DMS53 treated with DMSO at 0.1 percent for 48 hours (cell line): ENCODE measurements at regions not wholly inside any gene's neighbourhood (a gene's known extent, or its start where the extent isn't known, plus 50 kb on each side); places are given as distances from the start of the nearest gene placed in this dataset.

Experiments
- DNase-seq: peaks from one replicate; lab custom pipeline; 2025; ENCODE audit not compliant: unreplicated experiment; lab: John Stamatoyannopoulos, UW

DNA sequence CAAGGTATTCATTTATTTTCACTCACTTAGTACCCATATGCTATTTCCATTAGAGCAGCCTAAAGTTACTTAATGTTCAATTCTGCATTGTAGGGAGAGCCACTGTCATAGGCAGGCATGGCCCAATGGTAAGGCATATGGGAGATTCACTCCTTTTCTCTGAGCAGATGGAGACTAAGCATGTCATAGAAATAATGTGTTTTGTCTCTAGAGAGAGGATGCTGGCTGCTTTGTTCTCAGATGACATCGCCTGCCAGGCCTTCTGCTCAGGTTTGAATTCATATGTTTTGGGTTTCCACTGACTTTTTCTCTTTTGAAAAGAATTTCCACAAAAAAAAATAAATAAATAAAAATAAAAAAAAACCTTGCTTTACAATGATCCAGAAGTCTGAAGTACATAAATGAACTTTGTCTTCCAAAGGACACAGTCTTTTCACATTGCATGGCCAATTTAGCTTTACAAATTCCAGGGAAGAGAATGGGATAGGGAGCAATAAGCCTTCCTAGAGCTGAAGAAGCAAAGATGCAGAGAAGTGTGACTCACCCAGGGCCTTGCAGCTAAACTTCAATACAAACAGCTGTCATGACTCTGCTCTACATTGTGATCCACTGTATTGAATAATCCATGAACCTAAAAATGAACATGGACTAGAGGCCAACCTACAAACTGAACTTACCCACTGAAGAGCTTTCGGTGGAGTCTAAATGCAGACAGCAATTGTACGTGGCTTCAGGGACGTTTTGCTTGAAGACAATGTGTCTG is 422.5 kb downstream of the CMPK2 start:
- no peak for DNase-seq

DNA sequence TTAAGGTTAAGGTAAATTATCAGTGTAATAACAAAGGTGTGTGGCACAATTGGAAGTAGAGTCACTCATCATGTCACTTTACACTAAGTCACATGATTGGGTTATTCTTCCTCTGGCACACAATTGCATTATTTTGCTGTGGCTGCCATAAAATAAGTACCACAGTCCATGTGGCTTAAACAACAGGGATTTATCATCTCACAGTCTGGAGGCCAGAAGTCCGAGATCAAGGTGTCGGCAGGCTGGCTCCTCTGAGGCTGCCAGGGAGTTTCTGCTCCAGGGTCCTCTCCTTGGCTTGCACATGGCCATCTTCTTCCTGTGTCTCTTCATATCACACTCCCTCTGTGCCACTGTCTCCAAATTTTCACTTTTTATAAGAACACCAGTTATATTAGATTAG is 421.2 kb downstream of the CMPK2 start:
- no peak for DNase-seq

DNA sequence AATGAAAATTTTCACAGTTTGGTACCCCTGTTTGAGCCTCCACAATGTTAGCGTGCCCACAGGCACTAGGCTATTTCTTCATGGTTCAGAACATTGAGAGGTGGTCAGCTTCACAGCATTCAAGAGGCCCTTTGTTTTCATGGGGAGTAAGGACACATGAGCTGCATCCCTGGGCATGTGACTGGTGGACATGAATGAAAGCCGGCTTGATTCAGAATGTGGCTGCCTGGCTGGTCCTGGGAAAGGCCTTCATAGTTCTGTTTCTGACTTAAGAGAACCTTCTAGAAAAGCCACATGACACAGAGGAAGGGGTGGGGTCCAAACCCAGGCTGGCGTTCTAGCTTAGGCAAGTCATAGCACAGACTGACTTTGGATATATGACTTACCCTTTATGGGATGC is 420.6 kb downstream of the CMPK2 start:
- DNase-seq = no peak

- DNase-seq = no peak
Measured at GRCh38 chr2:6446938-6447608, 418.6 kb downstream of the CMPK2 start.

GRCh38 chr2:6448893-6449292 is 416.8 kb downstream of the CMPK2 start:
- no peak for DNase-seq

DNA sequence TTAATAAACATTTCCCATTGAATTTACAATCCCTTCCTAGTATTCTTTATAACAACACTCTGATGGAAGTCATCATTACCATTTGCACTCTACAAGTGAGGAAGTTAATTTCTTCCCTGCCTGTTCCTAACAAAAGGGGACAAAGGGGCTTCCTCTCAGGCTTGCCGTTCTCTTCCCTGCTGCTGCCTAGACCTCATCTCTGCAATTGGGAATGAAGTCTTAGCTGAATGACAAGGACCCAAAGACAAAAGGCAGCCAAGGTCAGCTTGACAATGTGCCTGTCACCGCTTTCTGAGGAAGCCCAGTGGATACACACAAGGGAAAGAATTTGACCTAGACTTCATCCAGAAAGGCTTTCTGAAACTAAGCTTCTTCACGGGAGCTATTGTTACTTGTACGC is 416.4 kb downstream of the CMPK2 start:
- no peak for DNase-seq

DNA sequence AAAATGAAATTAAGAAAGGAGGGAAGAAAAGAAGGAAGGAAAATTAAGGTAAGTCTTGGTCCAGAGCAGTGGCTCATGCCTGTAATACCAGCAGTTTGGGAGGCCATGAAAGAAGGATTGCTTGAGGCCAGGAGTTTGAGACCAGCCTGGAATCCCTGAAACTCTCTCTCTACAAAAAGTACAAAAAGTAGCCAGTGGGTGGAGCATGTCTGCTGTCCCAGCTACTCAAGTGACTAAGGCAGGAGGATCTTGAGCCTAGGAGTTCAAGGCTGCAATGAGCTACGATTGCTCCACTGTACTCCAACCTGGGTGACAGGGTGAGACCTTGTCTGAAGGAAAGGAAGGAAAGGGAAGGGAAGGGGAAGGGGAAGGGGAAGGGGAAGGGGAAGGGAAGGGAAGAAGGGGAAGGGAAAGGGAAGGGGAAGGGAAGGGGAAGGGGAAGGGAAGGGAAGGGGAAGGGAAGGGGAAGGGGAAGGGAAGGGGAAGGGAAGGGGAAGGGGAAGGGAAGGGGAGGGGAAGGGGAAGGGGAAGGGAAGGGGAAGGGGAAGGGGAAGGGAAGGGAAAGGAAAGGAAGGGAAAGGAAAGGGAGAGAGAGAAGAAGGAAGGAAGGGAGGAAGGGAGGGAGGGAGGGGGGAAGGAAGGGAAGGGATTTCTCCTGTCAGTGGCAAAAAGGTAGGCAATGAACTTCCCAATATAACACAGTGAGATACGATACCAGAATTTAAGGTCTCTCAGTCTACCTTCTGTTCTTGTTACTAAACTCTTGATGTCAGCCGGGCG is 412.8 kb downstream of the CMPK2 start:
- DNase-seq = no peak

DNA sequence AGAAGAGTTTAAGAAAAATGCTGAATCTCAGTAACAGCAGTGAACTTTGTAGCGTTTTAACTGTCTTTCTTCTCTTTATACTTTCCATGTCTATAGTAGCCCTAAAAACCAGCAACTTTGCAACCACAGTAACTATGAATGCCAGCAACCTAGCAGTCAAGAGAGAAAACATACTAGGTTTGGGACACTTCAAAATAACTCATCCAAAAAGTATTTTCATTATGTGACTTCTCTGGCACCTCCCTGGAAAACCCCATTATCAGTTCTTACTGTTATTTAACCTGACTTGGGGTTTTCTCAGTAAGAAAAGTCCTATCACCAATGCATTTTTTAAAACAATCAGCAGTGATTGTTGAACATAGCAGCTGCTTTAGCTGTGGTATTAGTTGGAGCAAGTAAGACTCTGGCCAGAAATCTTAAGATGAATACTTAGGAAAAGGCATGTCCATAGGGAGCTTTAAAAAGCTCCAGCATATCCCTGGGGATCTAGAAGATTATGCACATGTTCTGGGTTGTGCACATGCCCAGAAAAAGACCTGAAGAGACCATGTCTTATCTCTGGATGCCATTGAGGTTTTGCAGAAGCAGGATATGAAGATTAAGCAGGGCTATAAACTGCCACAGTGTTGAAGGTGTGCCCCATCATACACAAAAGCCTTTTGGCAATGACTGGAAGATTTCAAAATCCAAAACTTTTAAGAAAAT is 411.3 kb downstream of the CMPK2 start:
- DNase-seq = no peak

DNA sequence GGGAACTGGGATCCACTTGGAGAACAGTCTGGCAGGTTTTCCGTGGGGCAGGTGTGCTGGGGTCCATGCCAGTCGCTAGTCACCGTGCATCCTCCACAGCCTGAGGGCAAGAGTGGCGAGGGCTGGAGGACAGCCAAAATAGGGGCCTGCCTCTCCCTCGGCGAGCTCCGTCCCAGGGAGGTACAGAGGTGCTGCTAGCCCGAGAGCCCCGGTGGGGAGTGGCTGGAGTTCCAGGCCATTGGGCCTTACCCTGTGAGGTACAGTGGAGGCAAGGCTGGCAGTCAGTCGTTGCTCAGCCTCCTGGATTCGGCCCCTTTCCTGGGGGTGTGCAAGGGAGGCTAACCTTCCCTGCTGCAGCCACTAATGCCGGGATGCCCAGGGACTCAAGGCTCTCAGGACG is 406.6 kb downstream of the CMPK2 start:
- no peak for DNase-seq

- DNase-seq = no peak
Measured at GRCh38 chr2:6470518-6470917, 395.2 kb downstream of the CMPK2 start.

- no peak for DNase-seq
Measured at GRCh38 chr2:6471419-6471818, 394.3 kb downstream of the CMPK2 start.

DNA sequence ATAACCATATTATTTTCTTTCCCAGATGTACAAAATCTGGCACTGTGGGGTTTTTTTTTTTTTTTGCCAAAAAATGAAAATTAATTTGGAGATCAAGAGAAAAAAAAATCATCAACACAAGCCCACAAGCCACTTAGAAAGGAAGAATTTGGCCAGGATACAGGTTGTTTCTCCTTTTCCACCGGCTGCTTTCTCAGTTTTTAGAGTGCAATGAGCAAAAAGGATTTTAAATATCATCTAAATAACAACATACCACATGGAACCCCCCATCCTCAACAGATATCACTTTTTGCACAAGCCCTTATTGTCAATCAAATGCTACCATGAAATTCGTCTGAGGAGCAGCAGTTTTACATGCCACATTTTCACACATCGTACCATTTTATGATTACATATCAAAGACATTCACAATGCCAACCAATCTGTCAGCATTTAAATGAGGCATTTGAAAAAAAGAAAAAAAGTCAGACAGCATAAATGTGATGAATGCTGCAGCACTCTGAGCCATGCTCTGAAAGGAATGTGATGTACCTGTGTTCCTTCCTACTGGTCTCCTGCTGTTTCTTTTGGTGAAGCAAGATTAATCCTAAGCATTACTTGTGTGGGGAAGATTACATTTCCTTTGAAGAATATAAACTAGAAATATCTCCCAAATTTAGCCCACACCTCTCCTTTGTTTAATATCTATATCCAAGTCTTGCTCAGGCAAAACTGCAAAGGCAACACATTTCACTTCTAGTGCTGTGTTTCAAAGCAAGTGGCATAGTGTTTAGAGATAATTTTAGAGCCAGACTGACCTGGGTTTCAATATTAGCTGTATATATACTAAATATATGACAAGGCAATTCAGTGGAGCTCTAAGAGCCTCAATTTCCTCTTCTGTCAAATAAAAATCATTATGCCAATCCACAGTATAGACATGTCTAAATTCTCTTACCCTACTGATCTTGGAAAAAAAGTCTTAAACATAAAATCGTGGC is 391.3 kb downstream of the CMPK2 start:
- no peak for DNase-seq

DNA sequence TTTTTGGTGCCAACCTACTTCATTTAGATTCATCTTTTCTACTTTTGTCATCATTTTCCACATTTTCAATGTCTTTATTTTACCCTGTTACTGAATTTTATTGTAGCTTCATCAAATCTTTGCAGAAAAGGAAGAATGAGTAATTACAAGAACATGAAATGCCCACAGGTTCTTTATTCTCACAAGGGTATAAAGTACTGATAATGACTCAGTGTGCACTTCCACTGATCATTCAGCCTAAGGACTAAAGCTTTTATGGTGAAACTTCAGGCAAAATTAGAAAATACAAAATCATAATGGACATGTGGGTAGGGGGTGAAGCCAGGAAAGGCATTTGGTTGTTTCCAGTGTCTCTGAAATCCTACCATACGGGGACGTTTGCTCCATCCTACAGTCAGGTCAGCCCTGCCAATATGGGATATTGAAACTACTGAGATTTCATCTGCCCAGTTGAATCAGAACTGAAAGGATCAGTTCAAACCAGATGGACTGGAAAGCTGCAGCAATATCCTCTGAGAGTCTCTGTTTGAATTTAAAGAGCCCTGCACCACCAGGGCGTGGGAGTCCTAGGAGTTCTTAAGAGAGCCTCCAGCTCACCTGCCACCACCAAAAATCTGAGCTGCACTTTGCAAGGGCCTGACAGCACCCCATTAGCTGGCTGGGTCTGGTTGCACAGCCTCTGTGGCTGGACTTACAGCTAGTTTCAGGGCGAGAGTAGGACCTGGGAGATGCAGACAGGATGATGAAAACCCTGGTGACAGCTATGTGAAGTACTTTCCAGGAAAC is 390.4 kb downstream of the CMPK2 start:
- no peak for DNase-seq

GRCh38 chr2:6480514-6480913 is 385.2 kb downstream of the CMPK2 start:
- no peak for DNase-seq

DNA sequence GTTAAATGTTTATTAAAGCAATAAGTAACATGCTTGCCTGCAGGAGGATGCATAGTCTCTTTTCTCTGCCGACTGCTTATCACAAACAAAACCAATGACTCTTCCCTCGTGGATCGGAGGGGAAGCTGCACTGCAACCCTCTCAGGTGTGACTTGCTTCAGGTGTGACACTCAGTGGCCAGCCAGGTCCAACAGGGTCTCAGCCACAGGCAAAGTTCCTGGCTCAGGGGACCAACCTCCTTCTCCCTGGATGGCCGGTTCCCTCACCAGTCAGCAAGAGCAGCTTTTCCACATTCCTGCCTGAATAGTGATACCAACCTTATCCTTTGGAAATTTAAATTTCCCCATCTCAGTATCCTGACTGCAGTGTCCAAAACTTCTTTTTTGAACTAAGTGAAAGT is 383.5 kb downstream of the CMPK2 start:
- no peak for DNase-seq

- DNase-seq = no peak
Measured at GRCh38 chr2:6487765-6488164, 377.9 kb downstream of the CMPK2 start.

- DNase-seq = no peak
Measured at GRCh38 chr2:6492573-6492972, 373.1 kb downstream of the CMPK2 start.

- no peak for DNase-seq
Measured at GRCh38 chr2:6493266-6493665, 372.4 kb downstream of the CMPK2 start.

GRCh38 chr2:6493669-6494068 is 372.0 kb downstream of the CMPK2 start:
- no peak for DNase-seq
